LNCaP clone FGC (cell line): ENCODE measurements at regions not wholly inside any gene's neighbourhood (a gene's known extent, or its start where the extent isn't known, plus 50 kb on each side); places are given as distances from the start of the nearest gene placed in this dataset.

Source experiments
- DNase-seq: peaks from one replicate; pipeline ENCODE4 v3.0.0-alpha.2; 2011; ENCODE audit warnings: low read depth
- H3K4me3 ChIP-seq: 2 replicates; pipeline ENCODE4 v1.5.1; 2011; ENCODE audit warnings: mild to moderate bottlenecking, low read depth, low read length, control low read depth
- CTCF ChIP-seq: IDR thresholded peaks from 2 replicates; pipeline ENCODE4 v1.5.1; 2012; ENCODE audit warnings: mild to moderate bottlenecking; ENCODE audit not compliant: control insufficient read depth, insufficient read depth; ENCODE audit errors: extremely low read depth

- DNase-seq: no peak
- no peak for TF ChIP-seq CTCF
- no peak overlapping the region for H3K4me3 ChIP-seq
Measured at GRCh38 chr2:228493852-228494251, 312.4 kb upstream of the SPHKAP start.

- H3K4me3 ChIP-seq: no peak overlapping the region
- no peak for DNase-seq
- TF ChIP-seq CTCF: no peak
Measured at GRCh38 chr2:228479014-228479413, 297.5 kb upstream of the SPHKAP start.

- H3K4me3 ChIP-seq: no peak overlapping the region
- DNase-seq: no peak
- no peak for TF ChIP-seq CTCF
Measured at GRCh38 chr2:228474466-228474865, 293.0 kb upstream of the SPHKAP start.

- TF ChIP-seq CTCF: no peak
- no peak for DNase-seq
Measured at GRCh38 chr2:228469721-228470120, 288.2 kb upstream of the SPHKAP start.

GRCh38 chr2:228466851-228467250 is 285.4 kb upstream of the SPHKAP start:
- TF ChIP-seq CTCF: no peak
- DNase-seq: no peak

More at GRCh38 chr2:228469721-228470120, 288.2 kb upstream of the SPHKAP start:
- no peak overlapping the region for H3K4me3 ChIP-seq

GRCh38 chr2:228465408-228465807 is 283.9 kb upstream of the SPHKAP start:
- no peak overlapping the region for H3K4me3 ChIP-seq
- DNase-seq: no peak
- no peak for TF ChIP-seq CTCF

More at GRCh38 chr2:228466851-228467250, 285.4 kb upstream of the SPHKAP start:
- no peak overlapping the region for H3K4me3 ChIP-seq

GRCh38 chr2:228458364-228458763 is 276.9 kb upstream of the SPHKAP start:
- no peak for DNase-seq
- H3K4me3 ChIP-seq: no peak overlapping the region

More at GRCh38 chr2:228458364-228458763, 276.9 kb upstream of the SPHKAP start:
- TF ChIP-seq CTCF: no peak
